H9 (cell line): ENCODE measurements at regions not wholly inside any gene's neighbourhood (a gene's known extent, or its start where the extent isn't known, plus 50 kb on each side); places are given as distances from the start of the nearest gene placed in this dataset.

Source experiments
- DNase-seq: peaks from one replicate; pipeline ENCODE4 v3.0.0-alpha.2; 2017
- H2AFZ ChIP-seq: one replicate; pipeline ENCODE4 v1.6.1; 2013; ENCODE audit warnings: mild to moderate bottlenecking, low read length, control low read depth, moderate library complexity
- H2AK5ac ChIP-seq: 2 replicates; pipeline ENCODE4 v1.6.1; 2013; ENCODE audit warnings: low read length, control low read depth, mixed read lengths; ENCODE audit not compliant: insufficient read length
- H2BK120ac ChIP-seq: one replicate; pipeline ENCODE4 v1.6.1; 2013; ENCODE audit warnings: low read depth, mild to moderate bottlenecking, low read length, control low read depth, inconsistent platforms; ENCODE audit not compliant: poor library complexity, severe bottlenecking
- H2BK12ac ChIP-seq: 2 replicates; pipeline ENCODE4 v1.6.1; 2013; ENCODE audit warnings: low read length, control low read depth, mixed read lengths, low read depth; ENCODE audit not compliant: insufficient read length
- H2BK15ac ChIP-seq: 2 replicates; pipeline ENCODE4 v1.6.1; 2013; ENCODE audit warnings: low read depth, low read length, control low read depth
- H2BK20ac ChIP-seq: one replicate; pipeline ENCODE4 v1.6.1; 2013; ENCODE audit warnings: low read depth, mild to moderate bottlenecking, low read length, control low read depth, inconsistent platforms; ENCODE audit not compliant: poor library complexity, severe bottlenecking
- H2BK5ac ChIP-seq: 2 replicates; pipeline ENCODE4 v1.6.1; 2013; ENCODE audit warnings: low read length, control low read depth, mixed read lengths; ENCODE audit not compliant: insufficient read length
- H3K14ac ChIP-seq: 2 replicates; pipeline ENCODE4 v1.6.1; 2013; ENCODE audit warnings: low read length, control low read depth; ENCODE audit not compliant: insufficient read depth
- H3K18ac ChIP-seq: 2 replicates; pipeline ENCODE4 v1.6.1; 2013; ENCODE audit warnings: low read depth, mild to moderate bottlenecking, mixed read lengths, low read length, control low read depth; ENCODE audit not compliant: insufficient read length
- H3K23ac ChIP-seq: 2 replicates; pipeline ENCODE4 v1.6.1; 2013; ENCODE audit warnings: low read length, control low read depth, mixed read lengths, low read depth; ENCODE audit not compliant: insufficient read length
- H3K23me2 ChIP-seq: 2 replicates; pipeline ENCODE4 v1.6.1; 2013; ENCODE audit warnings: low read depth, mild to moderate bottlenecking, mixed read lengths, low read length, control low read depth; ENCODE audit not compliant: insufficient read length, poor library complexity, severe bottlenecking
- H3K27ac ChIP-seq: 2 replicates; pipeline ENCODE4 v1.5.1; 2013; ENCODE audit warnings: low read length, control low read depth, mixed read lengths, low read depth; ENCODE audit not compliant: insufficient read length
- H3K27me3 ChIP-seq: 2 replicates; pipeline ENCODE4 v1.6.1; 2013; ENCODE audit warnings: low read length, control low read depth, inconsistent platforms; ENCODE audit not compliant: insufficient read depth
- H3K4ac ChIP-seq: 2 replicates; pipeline ENCODE4 v1.6.1; 2013; ENCODE audit warnings: low read depth, mild to moderate bottlenecking, control low read depth, inconsistent platforms, low read length, moderate library complexity
- H3K4me1 ChIP-seq: 2 replicates; pipeline ENCODE4 v1.6.1; 2013; ENCODE audit warnings: low read length, control low read depth, inconsistent platforms; ENCODE audit not compliant: insufficient read depth
- H3K4me2 ChIP-seq: 2 replicates; pipeline ENCODE4 v1.6.1; 2013; ENCODE audit warnings: low read length, control low read depth, mixed read lengths; ENCODE audit not compliant: insufficient read length, insufficient read depth
- H3K56ac ChIP-seq: 2 replicates; pipeline ENCODE4 v1.6.1; 2013; ENCODE audit warnings: low read depth, mild to moderate bottlenecking, mixed read lengths, low read length, control low read depth; ENCODE audit not compliant: insufficient read length
- H3K79me1 ChIP-seq: 2 replicates; pipeline ENCODE4 v1.6.1; 2013; ENCODE audit warnings: low read depth, mild to moderate bottlenecking, moderate library complexity, low read length, control low read depth, inconsistent platforms; ENCODE audit not compliant: insufficient read depth, poor library complexity, severe bottlenecking
- H3K79me2 ChIP-seq: 2 replicates; pipeline ENCODE4 v1.6.1; 2013; ENCODE audit warnings: low read length, control low read depth, inconsistent platforms; ENCODE audit not compliant: insufficient read depth
- H3K9ac ChIP-seq: 2 replicates; pipeline ENCODE4 v1.6.1; 2013; ENCODE audit warnings: low read length, control low read depth, mixed read lengths; ENCODE audit not compliant: insufficient read length; ENCODE audit errors: extremely low read depth
- H3K9me3 ChIP-seq: one replicate; pipeline ENCODE4 v1.6.1; 2013; ENCODE audit warnings: low read depth, low read length, inconsistent platforms; ENCODE audit not compliant: control insufficient read depth
- H3T11ph ChIP-seq: one replicate; pipeline ENCODE4 v1.6.1; 2013; ENCODE audit warnings: mild to moderate bottlenecking, low read length, control low read depth, inconsistent platforms
- H4K20me1 ChIP-seq: one replicate; pipeline ENCODE4 v1.6.1; 2013; ENCODE audit not compliant: control insufficient read depth, insufficient read length, insufficient read depth
- H4K5ac ChIP-seq: 2 replicates; pipeline ENCODE4 v1.6.1; 2013; ENCODE audit warnings: low read depth, mild to moderate bottlenecking, mixed read lengths, low read length, control low read depth; ENCODE audit not compliant: insufficient read length
- H4K8ac ChIP-seq: replicated peaks from 2 replicates; pipeline ENCODE4 v1.6.1; 2013; ENCODE audit warnings: low read length, control low read depth, mixed read lengths, low read depth; ENCODE audit not compliant: insufficient read length
- H4K91ac ChIP-seq: 2 replicates; pipeline ENCODE4 v1.6.1; 2013; ENCODE audit warnings: low read depth, mild to moderate bottlenecking, moderate library complexity, mixed read lengths, low read length, control low read depth; ENCODE audit not compliant: insufficient read length
- H3K27ac Mint-ChIP-seq, 3 experiments: 2 replicates in 2 of 3; 3 replicates in 1 of 3; pipeline ENCODE4 v1.8.0; 2020 to 2021; ENCODE audit warnings: mixed read lengths in 3 of 3, mild to moderate bottlenecking in 1 of 3, moderate library complexity in 1 of 3
- H3K27me3 Mint-ChIP-seq: 2 replicates; pipeline ENCODE4 v1.8.0; 2021; ENCODE audit warnings: low read depth, mild to moderate bottlenecking, moderate library complexity, mixed read lengths
- H3K36me3 Mint-ChIP-seq, 3 experiments: 2 replicates in 2 of 3; 3 replicates in 1 of 3; pipeline ENCODE4 v1.8.0; 2020 to 2021; ENCODE audit warnings: low read depth in 3 of 3, mixed read lengths in 3 of 3; ENCODE audit not compliant: insufficient read depth in 1 of 3
- H3K4me1 Mint-ChIP-seq, 2 experiments: 2 replicates each; pipeline ENCODE4 v1.8.0; 2020; ENCODE audit warnings: mixed read lengths in 2 of 2
- H3K4me3 Mint-ChIP-seq, 2 experiments: 2 replicates in 1 of 2; 3 replicates in 1 of 2; pipeline ENCODE4 v1.8.0; 2020 to 2021; ENCODE audit warnings: mild to moderate bottlenecking in 2 of 2, mixed read lengths in 2 of 2, moderate library complexity in 1 of 2
- H3K9me3 Mint-ChIP-seq, 2 experiments: 2 replicates in 1 of 2; 3 replicates in 1 of 2; pipeline ENCODE4 v1.8.0; 2020; ENCODE audit warnings: mild to moderate bottlenecking in 2 of 2, mixed read lengths in 2 of 2, moderate library complexity in 1 of 2
- WGBS: extraction: QIAGEN DNeasy Blood & Tissue Kit; methylation state at CpG from one replicate; pipeline ENCODE4 v1.1.7; 2013; ENCODE audit warnings: missing lambda C conversion rate, low lambda C conversion rate, mixed read lengths; ENCODE audit not compliant: insufficient read length; ENCODE audit errors: extremely low coverage; 5-methylcytosine and 5-hydroxymethylcytosine counted together
- TF ChIP-seq, protein P1 (sequence below): fragments of 200-600 bp; sonication (generic); conservative IDR thresholded peaks from 3 replicates; pipeline ENCODE4 v1.8.0; 2021; ENCODE audit warnings: antibody characterized with exemption, mild to moderate bottlenecking

DNA sequence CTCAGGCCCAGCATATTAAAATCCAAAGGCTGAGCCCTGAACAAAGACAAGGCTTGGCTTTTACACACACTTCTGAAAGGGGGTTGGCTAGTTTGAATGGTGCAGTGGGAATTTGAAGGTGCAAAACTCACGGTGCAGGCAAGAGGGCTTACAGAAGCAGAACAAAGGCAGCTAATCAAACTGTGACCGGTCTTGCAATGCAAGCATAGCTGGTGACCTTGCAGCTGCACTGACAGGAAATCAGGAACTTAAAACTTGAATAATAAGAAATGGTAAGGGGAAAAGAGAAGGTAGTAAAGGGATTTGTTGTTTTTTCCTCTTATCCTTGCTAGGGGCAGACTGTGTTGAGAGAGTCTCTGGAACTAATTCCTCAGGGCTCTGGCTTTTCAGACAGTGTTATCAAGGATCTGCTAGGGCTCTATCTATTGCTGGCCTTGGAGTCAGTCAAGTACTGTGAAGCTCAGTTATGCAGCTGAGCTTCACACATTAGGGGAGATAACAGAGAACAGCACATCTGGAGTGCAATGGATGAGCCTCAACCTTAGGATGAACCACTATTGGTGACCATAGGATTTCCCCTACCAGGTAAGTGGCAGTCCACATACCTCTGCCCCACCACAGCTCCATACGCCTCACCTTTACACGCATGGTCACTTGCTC is 97.6 kb downstream of the PPIAL4G start:
- H3K56ac ChIP-seq: no peak overlapping the region
- Mint-ChIP-seq H3K27me3 (peaks cover 3% of the 10 kb centered on the region), H3K36me3 (no peaks in the 10 kb centered on the region), H3K9me3 (no peaks in the 10 kb centered on the region), H3K4me3 (no peak overlapping the region), H3K4me1 (peaks cover 18 to 28% of the 10 kb centered on the region in 2 experiments), H3K27ac (peak overlapping the region in 1 of 3 experiments; percentile 68; a peak in 2 of 7 replicates)
- H4K8ac ChIP-seq: no peak overlapping the region
- no peak overlapping the region for H3K4ac ChIP-seq
- no peaks in the 10 kb centered on the region for H3K79me2 ChIP-seq
- H3K23ac ChIP-seq: no peak overlapping the region
- TF ChIP-seq, protein P1, sequence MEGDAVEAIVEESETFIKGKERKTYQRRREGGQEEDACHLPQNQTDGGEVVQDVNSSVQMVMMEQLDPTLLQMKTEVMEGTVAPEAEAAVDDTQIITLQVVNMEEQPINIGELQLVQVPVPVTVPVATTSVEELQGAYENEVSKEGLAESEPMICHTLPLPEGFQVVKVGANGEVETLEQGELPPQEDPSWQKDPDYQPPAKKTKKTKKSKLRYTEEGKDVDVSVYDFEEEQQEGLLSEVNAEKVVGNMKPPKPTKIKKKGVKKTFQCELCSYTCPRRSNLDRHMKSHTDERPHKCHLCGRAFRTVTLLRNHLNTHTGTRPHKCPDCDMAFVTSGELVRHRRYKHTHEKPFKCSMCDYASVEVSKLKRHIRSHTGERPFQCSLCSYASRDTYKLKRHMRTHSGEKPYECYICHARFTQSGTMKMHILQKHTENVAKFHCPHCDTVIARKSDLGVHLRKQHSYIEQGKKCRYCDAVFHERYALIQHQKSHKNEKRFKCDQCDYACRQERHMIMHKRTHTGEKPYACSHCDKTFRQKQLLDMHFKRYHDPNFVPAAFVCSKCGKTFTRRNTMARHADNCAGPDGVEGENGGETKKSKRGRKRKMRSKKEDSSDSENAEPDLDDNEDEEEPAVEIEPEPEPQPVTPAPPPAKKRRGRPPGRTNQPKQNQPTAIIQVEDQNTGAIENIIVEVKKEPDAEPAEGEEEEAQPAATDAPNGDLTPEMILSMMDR: no peak
- H3K4me2 ChIP-seq: no peak overlapping the region
- no peak overlapping the region for H4K91ac ChIP-seq
- H3K9me3 ChIP-seq: no peaks in the 10 kb centered on the region
- no peak overlapping the region for H2AFZ ChIP-seq
- no CpG with 5 or more reads among the region's 4 CpGs for WGBS
- no peak for DNase-seq
- H3K23me2 ChIP-seq: peaks cover 6% of the 10 kb centered on the region
- no peak overlapping the region for H3K9ac ChIP-seq
- no peak overlapping the region for H3K27ac ChIP-seq
- H2AK5ac ChIP-seq: no peak overlapping the region
- H2BK20ac ChIP-seq: no peak overlapping the region
- no peak overlapping the region for H2BK12ac ChIP-seq
- H2BK5ac ChIP-seq: no peak overlapping the region
- no peaks in the 10 kb centered on the region for H3K27me3 ChIP-seq
- H4K5ac ChIP-seq: no peak overlapping the region
- no peak overlapping the region for H2BK120ac ChIP-seq
- H3K79me1 ChIP-seq: no peaks in the 10 kb centered on the region
- no peaks in the 10 kb centered on the region for H4K20me1 ChIP-seq
- no peaks in the 10 kb centered on the region; the same call in 1 of the 2 replicates for H3K4me1 ChIP-seq
- H3K14ac ChIP-seq: no peak overlapping the region
- H2BK15ac ChIP-seq: no peak overlapping the region
- no peak overlapping the region for H3K18ac ChIP-seq
- no peak overlapping the region for H3T11ph ChIP-seq
